PC-3 (cell line): ENCODE measurements at regions not wholly inside any gene's neighbourhood (a gene's known extent, or its start where the extent isn't known, plus 50 kb on each side); places are given as distances from the start of the nearest gene placed in this dataset.

ENCODE experiments used
- ATAC-seq: fragments of 200-7000 bp; cut with Tn5 transposase; 2 replicates; pipeline ENCODE4 v1.9.1; 2020; ENCODE audit warnings: mild to moderate bottlenecking, moderate library complexity
- BruUV-seq: library from RNA; stranded (reverse); fragments of 400-500 nt; replicated peaks from 2 replicates; lab custom pipeline; 2021; lab: Mats Ljungman, UMichigan
- CTCF ChIA-PET: fragments of 300-600 bp; sonication (Branson Sonifier 250); formaldehyde crosslinking; loops from one replicate; lab custom pipeline; 2022; ENCODE audit warnings: antibody characterized with exemption; lab: Charles Lee
- POLR2A ChIA-PET: fragments of 300-600 bp; sonication (Branson Sonifier 250); formaldehyde crosslinking; loops from one replicate; lab custom pipeline; 2022; ENCODE audit warnings: antibody characterized with exemption; ENCODE audit not compliant: unreplicated experiment; lab: Charles Lee
- DNase-seq: peaks from one replicate; pipeline ENCODE4 v3.0.0-alpha.2; 2015
- H2AFZ ChIP-seq: fragments of 300-600 bp; sonication (generic); 2 replicates; pipeline ENCODE4 v1.6.0; 2016; ENCODE audit warnings: antibody characterized with exemption, low read length
- H3F3A ChIP-seq: fragments of 300-600 bp; sonication (generic); one replicate; pipeline ENCODE4 v1.6.0; 2017; ENCODE audit warnings: antibody characterized with exemption, low read length, control low read depth, mild to moderate bottlenecking; ENCODE audit not compliant: unreplicated experiment
- H3K27ac ChIP-seq: fragments of 300-600 bp; sonication (generic); 2 replicates; pipeline ENCODE4 v1.5.1; 2016; ENCODE audit warnings: mild to moderate bottlenecking, low read length
- H3K27me3 ChIP-seq: fragments of 300-600 bp; sonication (generic); 2 replicates; pipeline ENCODE4 v1.6.1; 2016; ENCODE audit warnings: low read length, mixed read lengths
- H3K36me3 ChIP-seq: fragments of 300-600 bp; sonication (generic); 2 replicates; pipeline ENCODE4 v1.6.1; 2016; ENCODE audit warnings: low read depth, mixed run types, low read length, mixed read lengths
- H3K4me1 ChIP-seq: fragments of 300-600 bp; sonication (generic); 2 replicates; pipeline ENCODE4 v1.5.1; 2016; ENCODE audit warnings: low read length; ENCODE audit not compliant: insufficient read depth
- H3K4me2 ChIP-seq: fragments of 300-600 bp; sonication (generic); 2 replicates; pipeline ENCODE4 v1.6.0; 2016; ENCODE audit warnings: low read length
- H3K4me3 ChIP-seq: fragments of 300-600 bp; sonication (generic); 2 replicates; pipeline ENCODE4 v1.5.1; 2016; ENCODE audit warnings: mild to moderate bottlenecking, low read length, mixed read lengths
- H3K79me2 ChIP-seq: fragments of 300-600 bp; sonication (generic); 2 replicates; pipeline ENCODE4 v1.6.1; 2017; ENCODE audit warnings: low read length, mixed read lengths
- H3K9ac ChIP-seq: fragments of 300-600 bp; sonication (generic); 2 replicates; pipeline ENCODE4 v1.6.0; 2016; ENCODE audit warnings: mild to moderate bottlenecking, low read length
- H3K9me2 ChIP-seq: fragments of 300-600 bp; sonication (generic); replicated peaks from 2 replicates; pipeline ENCODE4 v1.6.1; 2016; ENCODE audit warnings: mixed run types, low read length, mixed read lengths
- H3K9me3 ChIP-seq: fragments of 300-600 bp; sonication (generic); 2 replicates; pipeline ENCODE4 v1.6.1; 2016; ENCODE audit warnings: low read length, mixed read lengths
- H4K20me1 ChIP-seq: fragments of 300-600 bp; sonication (generic); 2 replicates; pipeline ENCODE4 v1.6.1; 2016; ENCODE audit warnings: low read length, mixed read lengths
- CTCF ChIP-seq: fragments of 300-600 bp; sonication (generic); conservative IDR thresholded peaks from 2 replicates; pipeline ENCODE4 v1.5.1; 2017; ENCODE audit warnings: antibody characterized with exemption, low read depth, mild to moderate bottlenecking, low read length
- EZH2 ChIP-seq: fragments of 300-600 bp; sonication (generic); IDR thresholded peaks from one replicate; pipeline ENCODE4 v1.6.1; 2017; ENCODE audit warnings: antibody characterized with exemption, mild to moderate bottlenecking, low read length; ENCODE audit not compliant: unreplicated experiment
- EZH2phosphoT487 ChIP-seq: fragments of 300-600 bp; sonication (generic); IDR thresholded peaks from 2 replicates; pipeline ENCODE4 v1.6.1; 2018; ENCODE audit warnings: mild to moderate bottlenecking, antibody characterized with exemption, low read length, borderline replicate concordance
- intact Hi-C: fragments of 100-400 bp; cut with micrococcal nuclease; formaldehyde crosslinking; loops from 2 replicates; pipeline ENCODE4 v1.9.0; 2023

GRCh38 chr13:50200988-50201387, 185.7 kb downstream of the KCNRG start:
- Histone ChIP-seq H3K4me3 (no peak overlapping the region), H3K27me3 (no peaks in the 10 kb centered on the region), H4K20me1 (no peaks in the 10 kb centered on the region), H3K27ac (no peak overlapping the region), H3K79me2 (no peaks in the 10 kb centered on the region), H3K9me3 (no peaks in the 10 kb centered on the region), H3F3A (no peaks in the 10 kb centered on the region), H3K4me2 (no peak overlapping the region), H3K9ac (no peak overlapping the region), H2AFZ (no peak overlapping the region), H3K36me3 (no peaks in the 10 kb centered on the region), H3K9me2 (no peaks in the 10 kb centered on the region), H3K4me1 (peaks cover 10% of the 10 kb centered on the region)
- CTCF ChIA-PET, result no interaction called here
- DNase-seq (no peak), ATAC-seq (no peak)
- intact Hi-C loops, result no loop called here
- POLR2A ChIA-PET, result no interaction called here
- no TSS peak for BruUV-seq
- TF ChIP-seq EZH2, result no peak
- TF ChIP-seq EZH2phosphoT487, result no peak
- TF ChIP-seq CTCF, result no peak

- ATAC-seq, result no peak
- ChIA-PET POLR2A (no interaction called here), CTCF (no interaction called here)
- intact Hi-C loops, result no loop called here
- Histone ChIP-seq H3K36me3 (no peaks in the 10 kb centered on the region), H3K9me3 (no peaks in the 10 kb centered on the region), H3K9ac (no peak overlapping the region), H3K27ac (no peak overlapping the region), H2AFZ (no peak overlapping the region), H3K4me2 (no peak overlapping the region), H3K27me3 (no peaks in the 10 kb centered on the region), H3K79me2 (no peaks in the 10 kb centered on the region), H3K9me2 (no peaks in the 10 kb centered on the region), H3K4me1 (peaks cover 10% of the 10 kb centered on the region), H4K20me1 (no peaks in the 10 kb centered on the region), H3F3A (no peaks in the 10 kb centered on the region), H3K4me3 (no peak overlapping the region)
- TF ChIP-seq EZH2phosphoT487 (no peak), CTCF (no peak), EZH2 (no peak)
- DNase-seq, result no peak
- BruUV-seq, result no TSS peak
These were observed 187.2 kb downstream of the KCNRG start for GRCh38 chr13:50202485-50202884.

- Histone ChIP-seq H3K4me3 (no peak overlapping the region), H2AFZ (no peak overlapping the region), H3K27me3 (no peaks in the 10 kb centered on the region), H3K4me2 (no peak overlapping the region), H4K20me1 (no peaks in the 10 kb centered on the region), H3K9ac (no peak overlapping the region), H3K27ac (no peak overlapping the region), H3F3A (no peaks in the 10 kb centered on the region), H3K4me1 (peaks cover 11% of the 10 kb centered on the region), H3K9me3 (no peaks in the 10 kb centered on the region), H3K36me3 (no peaks in the 10 kb centered on the region), H3K9me2 (no peaks in the 10 kb centered on the region), H3K79me2 (no peaks in the 10 kb centered on the region)
- ATAC-seq (no peak), DNase-seq (no peak)
- ChIA-PET POLR2A (no interaction called here), CTCF (no interaction called here)
- intact Hi-C loops, result no loop called here
- TF ChIP-seq CTCF, result no peak
- TF ChIP-seq EZH2phosphoT487, result no peak
- no peak for TF ChIP-seq EZH2
- BruUV-seq, result no TSS peak
These were observed 188.2 kb downstream of the KCNRG start for GRCh38 chr13:50203256-50203941.
